Peyer's patch (tissue), 4 donors: ENCODE measurements at regions not wholly inside any gene's neighbourhood (a gene's known extent, or its start where the extent isn't known, plus 50 kb on each side); places are given as distances from the start of the nearest gene placed in this dataset.
"Not testable (repeated sequence)": the region's sequence is repeated elsewhere in the genome, so short reads cannot be mapped to it uniquely, and the experiment has no call there.

ENCODE experiments used
- DNase-seq, 3 donors: peaks; one replicate each; pipeline ENCODE4 v3.0.0-alpha.2; 2017 to 2019
- H3K27ac ChIP-seq, 4 donors: fragments of 200-600 bp; sonication (generic); one replicate each; pipeline ENCODE4 v1.5.1; 2016 to 2019
- H3K27me3 ChIP-seq, 2 donors: fragments of 200-600 bp; sonication (generic); one replicate each; pipeline ENCODE4 v1.5.1; 2019
- H3K36me3 ChIP-seq, 3 donors: fragments of 200-600 bp; sonication (generic); one replicate each; pipeline ENCODE4 v1.5.1; 2016 to 2019
- H3K4me1 ChIP-seq, 4 donors: fragments of 200-600 bp; sonication (generic); one replicate each; pipeline ENCODE4 v1.5.1; 2016 to 2019
- H3K4me3 ChIP-seq, 4 donors: fragments of 200-600 bp; sonication (generic); 1 replicate in 3 of 4; 2 replicates in 1 of 4; pipeline ENCODE4 v1.5.1; 2016 to 2019; ENCODE audit warnings: mild to moderate bottlenecking in 1 of 4
- H3K9me3 ChIP-seq, 4 donors: fragments of 200-600 bp; sonication (generic); one replicate each; pipeline ENCODE4 v1.5.1; 2016 to 2019; ENCODE audit warnings: mild to moderate bottlenecking in 1 of 4
- TF ChIP-seq, protein P1 (sequence below), 6 experiments: fragments of 450-650 bp in 4 of 6; fragments of 200-600 bp in 2 of 6; sonication (generic) in 1 of 6; IDR thresholded peaks; one replicate each; pipeline ENCODE4 v1.5.1; 2017 to 2019; ENCODE audit warnings: antibody characterized with exemption in 6 of 6, mild to moderate bottlenecking in 3 of 6, moderate library complexity in 1 of 6

DNA sequence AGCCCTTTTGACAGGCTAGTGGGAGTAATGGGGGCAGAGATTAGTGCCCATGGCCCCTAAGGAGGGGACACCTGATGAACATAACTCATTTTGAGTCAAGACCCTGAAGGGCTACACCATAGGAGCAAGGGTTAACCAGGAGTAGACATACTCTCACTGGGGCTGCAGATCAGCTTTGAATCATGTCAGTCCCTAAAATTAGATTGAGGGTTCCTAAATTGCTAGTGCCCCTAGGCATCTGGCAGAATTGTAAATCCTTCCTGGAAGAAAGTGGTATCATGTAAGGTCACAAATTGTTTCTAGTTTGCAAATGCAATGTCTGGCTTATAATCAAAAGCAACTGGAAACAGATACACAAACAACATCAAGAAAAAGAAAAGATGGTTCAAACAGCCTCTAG lies 52.1 kb upstream of the LRRC37A2 start:
- H3K27me3 ChIP-seq, H3K9me3 ChIP-seq, H3K4me3 ChIP-seq, H3K27ac ChIP-seq, H3K36me3 ChIP-seq, DNase-seq, H3K4me1 ChIP-seq: not testable (repeated sequence)

DNA sequence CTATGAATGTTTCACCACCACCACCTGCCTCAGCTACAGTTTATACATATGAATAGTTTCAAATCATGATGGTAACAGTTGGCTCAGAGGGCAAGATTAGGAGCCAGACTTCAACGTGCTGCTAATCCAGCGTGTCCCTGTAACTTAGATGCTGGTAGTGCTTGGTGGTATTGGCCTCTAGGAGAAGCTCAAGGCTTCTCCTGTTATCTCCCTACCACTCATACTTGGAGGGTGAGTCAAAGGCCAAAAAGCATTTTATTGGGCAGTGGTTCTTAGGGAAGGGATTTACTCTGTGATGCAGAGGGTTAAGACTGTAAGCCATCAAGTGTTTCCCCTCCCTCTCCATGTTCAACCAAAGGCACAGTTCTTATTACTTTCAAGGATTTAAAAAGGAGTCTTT lies 57.2 kb upstream of the LRRC37A2 start:
- H3K9me3 ChIP-seq, H3K27ac ChIP-seq, H3K4me3 ChIP-seq, H3K27me3 ChIP-seq, H3K36me3 ChIP-seq, H3K4me1 ChIP-seq, DNase-seq: not testable (repeated sequence)

DNA sequence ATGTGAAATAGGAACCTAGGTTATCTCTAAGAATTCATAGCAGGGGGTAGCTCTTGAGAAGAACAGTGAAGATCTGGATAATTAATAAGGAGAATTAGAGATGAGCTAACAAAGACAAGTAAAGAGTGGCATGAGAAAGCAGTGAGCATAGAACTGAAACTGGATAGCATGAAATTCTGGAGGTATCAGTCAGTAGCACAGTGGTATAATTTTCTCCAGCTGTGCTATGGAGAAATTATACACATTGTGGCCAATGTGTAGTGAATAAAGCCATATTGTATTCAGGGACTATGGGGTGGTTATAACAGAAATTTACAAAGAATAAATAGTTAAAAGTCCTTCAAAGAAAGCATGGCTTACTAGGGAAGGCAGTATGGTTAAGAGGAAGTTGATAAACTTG lies 57.7 kb upstream of the LRRC37A2 start:
- H3K36me3 ChIP-seq, H3K4me3 ChIP-seq: not testable (repeated sequence)

DNA sequence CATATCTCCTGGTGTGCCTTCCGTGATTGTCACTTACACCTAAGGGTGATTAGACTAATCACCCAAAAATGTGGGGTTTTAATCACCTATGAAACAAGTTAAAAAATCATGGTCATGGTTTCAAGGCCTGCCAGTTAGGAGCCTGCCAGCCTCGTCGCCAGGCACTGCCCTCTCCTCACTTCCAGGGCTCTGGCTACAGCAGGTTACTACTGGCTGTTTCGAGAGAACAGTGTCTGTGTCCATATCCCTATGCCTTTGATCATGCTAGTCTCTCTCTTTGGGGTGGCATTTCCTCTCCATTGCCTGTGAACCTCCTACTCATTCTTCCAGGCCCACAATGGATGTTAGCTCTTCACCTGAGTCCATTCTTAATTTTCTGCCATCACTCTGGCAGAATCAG lies 59.2 kb upstream of the LRRC37A2 start:
- H3K27ac ChIP-seq, H3K4me3 ChIP-seq, H3K36me3 ChIP-seq, H3K9me3 ChIP-seq, H3K4me1 ChIP-seq, DNase-seq, H3K27me3 ChIP-seq: not testable (repeated sequence)

More for the DNA sequence above, 57.7 kb upstream of the LRRC37A2 start:
- H3K27me3 ChIP-seq, H3K4me1 ChIP-seq, H3K9me3 ChIP-seq, DNase-seq, H3K27ac ChIP-seq: not testable (repeated sequence)

DNA sequence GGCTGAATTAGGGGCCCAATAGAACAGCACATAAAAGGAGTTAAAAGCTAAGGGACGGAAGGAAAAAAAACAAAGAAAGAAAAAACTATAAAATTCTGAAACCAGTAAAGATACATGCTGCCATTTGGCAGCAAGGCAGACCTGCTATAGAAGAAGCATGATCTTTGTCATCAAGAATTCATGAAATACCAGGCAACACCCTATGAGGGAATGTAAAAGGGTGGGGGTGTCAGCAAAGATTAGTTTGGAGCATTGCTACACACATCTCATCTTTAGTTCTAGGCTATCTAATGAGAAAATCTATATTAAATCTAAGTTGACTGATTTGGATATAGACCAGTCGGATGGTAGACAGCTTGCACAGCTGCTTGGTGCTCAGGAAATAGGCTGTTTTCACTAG lies 66.4 kb upstream of the LRRC37A2 start:
- not testable (repeated sequence) for H3K27ac ChIP-seq, H3K36me3 ChIP-seq, H3K4me1 ChIP-seq, H3K4me3 ChIP-seq, DNase-seq, H3K27me3 ChIP-seq, H3K9me3 ChIP-seq

DNA sequence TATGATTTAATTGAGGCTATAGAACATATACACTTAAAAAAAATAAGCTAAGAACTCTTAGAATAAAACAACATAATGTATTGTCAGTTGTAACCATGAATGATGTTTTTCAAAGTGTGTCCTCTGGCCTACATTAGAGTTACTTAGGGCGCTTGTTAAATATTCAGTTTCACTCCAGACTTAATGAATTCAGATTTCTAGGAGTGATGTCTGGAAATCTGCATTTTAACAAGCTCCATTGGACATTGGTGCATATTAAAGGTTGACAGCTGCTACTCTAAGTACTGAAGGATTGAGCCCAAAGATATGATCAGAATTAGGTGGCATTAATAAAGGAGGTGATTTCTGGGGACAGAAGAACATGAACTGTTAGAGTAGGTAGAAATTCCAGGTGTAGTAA lies 66.9 kb upstream of the LRRC37A2 start:
- not testable (repeated sequence) for H3K27me3 ChIP-seq, H3K9me3 ChIP-seq, H3K4me3 ChIP-seq, H3K27ac ChIP-seq, DNase-seq, H3K36me3 ChIP-seq, H3K4me1 ChIP-seq

DNA sequence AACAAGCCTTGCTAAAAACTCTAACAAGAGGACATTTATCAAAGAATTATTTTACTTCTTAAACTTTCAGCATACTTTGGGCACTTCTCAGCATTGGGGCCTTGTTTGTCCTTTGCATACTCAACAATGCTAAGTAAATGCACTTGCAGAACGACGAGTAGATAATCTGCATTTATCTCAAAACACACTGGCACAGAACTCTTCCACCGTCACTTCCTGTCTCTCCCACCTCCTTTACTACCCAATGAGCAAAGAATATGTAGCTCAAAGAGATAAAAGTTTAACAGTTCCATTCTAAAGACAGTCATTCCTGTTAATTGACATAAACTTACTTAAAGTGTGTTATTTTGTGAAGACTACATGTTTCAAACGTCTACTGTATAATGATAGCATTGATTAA lies 70.1 kb upstream of the LRRC37A2 start:
- DNase-seq, H3K36me3 ChIP-seq: not testable (repeated sequence)

DNA sequence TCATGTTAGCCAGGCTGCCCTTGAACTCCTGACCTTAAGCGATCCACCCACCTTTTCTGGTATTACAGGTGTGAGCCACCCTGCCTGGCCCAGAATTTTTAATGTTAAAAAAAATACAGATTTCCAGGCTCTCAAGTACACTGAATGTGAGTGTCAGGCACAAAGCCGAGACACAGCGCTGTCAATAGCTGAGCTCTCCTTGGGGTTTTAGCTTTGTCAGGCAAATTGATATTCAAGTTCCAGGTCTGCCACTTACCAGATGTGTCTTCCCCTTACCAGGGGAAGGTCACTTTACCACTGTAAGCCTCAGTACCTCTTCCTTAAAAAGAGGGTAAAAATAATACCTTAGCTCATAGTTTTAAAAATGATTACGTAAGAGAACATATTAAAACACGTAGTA lies 71.6 kb upstream of the LRRC37A2 start:
- H3K27ac ChIP-seq, H3K4me1 ChIP-seq, DNase-seq, H3K4me3 ChIP-seq, H3K27me3 ChIP-seq, H3K9me3 ChIP-seq, H3K36me3 ChIP-seq: not testable (repeated sequence)

More for the DNA sequence above, 70.1 kb upstream of the LRRC37A2 start:
- H3K27me3 ChIP-seq, H3K4me1 ChIP-seq, H3K9me3 ChIP-seq, H3K27ac ChIP-seq, H3K4me3 ChIP-seq: not testable (repeated sequence)

DNA sequence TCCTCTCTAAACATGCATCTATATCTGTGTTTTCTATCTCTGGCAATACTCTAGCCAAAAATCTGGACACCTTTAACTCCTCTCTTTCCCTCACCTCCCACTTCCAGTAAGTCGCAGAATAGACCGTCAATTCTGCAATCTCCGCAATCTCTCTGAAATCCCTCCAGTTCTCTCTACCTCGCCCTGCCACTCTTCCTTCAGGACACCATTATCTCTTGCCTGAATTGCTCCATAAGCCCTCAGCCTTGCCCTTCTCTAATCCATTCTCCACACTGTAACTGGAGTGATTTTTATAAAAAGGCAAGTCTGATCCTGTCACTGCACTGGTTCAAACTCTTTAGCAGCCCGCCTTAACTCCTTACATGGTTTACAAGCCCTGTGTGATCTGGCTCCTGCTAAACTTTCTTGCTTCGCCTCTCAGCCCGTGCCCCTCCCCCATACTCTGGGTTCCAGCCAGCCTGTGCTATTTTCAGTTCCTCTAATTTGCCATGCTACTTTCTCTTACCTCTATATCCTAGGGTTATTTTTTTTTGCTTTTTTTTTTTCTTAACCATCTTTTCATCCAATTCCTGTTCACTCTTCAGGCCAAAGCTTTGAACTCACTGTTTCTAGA lies 73.0 kb upstream of the ARL17B start:
- DNase-seq, H3K4me3 ChIP-seq, H3K9me3 ChIP-seq, H3K27me3 ChIP-seq, H3K27ac ChIP-seq, H3K4me1 ChIP-seq, H3K36me3 ChIP-seq: not testable (repeated sequence)

DNA sequence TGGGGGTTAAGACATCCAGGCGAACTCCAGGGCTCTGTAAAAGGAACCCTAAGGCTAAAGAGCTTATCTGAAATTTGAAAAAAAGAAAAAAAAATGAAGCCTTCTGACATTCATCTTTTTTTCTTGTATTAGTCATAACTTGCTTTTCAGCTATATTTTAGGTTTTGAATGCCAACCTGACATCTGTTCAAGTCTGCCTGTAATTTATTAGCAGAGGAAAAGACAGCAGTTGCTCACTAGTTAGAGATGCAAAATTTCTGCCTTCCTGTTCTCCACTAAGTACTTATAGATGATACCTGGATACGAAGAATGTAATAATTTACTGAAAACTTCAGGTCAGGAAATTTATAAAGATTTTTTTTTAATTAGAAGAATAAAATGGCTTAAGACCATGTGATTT lies 68.7 kb upstream of the ARL17B start:
- H3K9me3 ChIP-seq, H3K27ac ChIP-seq, H3K36me3 ChIP-seq, H3K4me1 ChIP-seq, H3K27me3 ChIP-seq, H3K4me3 ChIP-seq, DNase-seq: not testable (repeated sequence)

DNA sequence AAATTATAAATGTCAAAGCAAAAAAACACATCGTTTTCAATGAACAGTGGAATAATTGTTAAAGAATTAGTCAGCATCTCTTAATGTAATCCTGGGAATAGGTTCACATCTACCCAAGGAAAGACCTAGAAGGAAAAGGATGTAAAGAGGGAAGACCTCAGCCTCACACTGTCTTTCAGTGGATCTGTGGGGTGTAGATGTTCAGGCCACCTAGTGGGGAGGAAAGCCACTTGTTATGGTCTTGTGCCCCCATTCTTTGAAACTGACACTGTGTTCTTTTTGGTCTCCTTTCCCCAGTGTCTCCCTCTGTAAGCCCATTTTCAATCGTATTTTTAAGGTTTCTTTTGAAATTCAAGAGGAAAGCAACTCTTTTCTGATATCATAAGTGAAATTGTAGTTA lies 68.1 kb upstream of the ARL17B start:
- H3K4me1 ChIP-seq, H3K4me3 ChIP-seq, H3K36me3 ChIP-seq, H3K9me3 ChIP-seq, DNase-seq, H3K27ac ChIP-seq, H3K27me3 ChIP-seq: not testable (repeated sequence)

DNA sequence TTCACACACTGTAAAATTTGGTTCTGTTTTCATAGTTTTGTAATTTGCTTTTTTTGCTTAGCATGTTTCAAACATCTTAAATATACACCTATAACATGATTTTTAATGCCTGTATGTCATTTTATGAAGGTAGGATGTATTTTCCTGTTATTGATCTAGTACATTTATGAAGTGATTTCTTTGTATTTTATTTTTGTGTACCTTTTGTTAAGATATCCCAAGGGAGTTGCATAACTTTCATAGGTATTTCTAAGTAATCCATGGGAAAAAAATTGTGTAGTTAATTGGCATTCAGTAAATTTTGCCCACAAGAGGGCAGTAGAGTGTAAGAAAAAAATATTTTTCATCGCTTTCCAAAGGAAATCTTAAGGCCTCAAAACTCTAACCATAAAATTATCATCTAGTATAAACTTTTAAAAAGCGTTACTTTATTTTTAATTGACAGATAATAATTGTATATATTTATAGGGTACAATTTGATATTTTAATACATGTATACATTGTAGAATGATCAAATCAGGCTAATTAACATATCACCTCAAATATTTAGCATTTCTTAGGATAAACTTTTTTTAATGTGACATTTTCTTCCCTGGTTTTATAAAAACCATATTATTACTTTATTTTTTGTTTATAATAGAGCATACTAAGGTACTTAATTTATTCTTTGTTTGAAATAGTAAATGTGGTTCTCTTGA lies 62.8 kb upstream of the ARL17B start:
- not testable (repeated sequence) for H3K4me1 ChIP-seq, H3K9me3 ChIP-seq, H3K27ac ChIP-seq, DNase-seq, H3K27me3 ChIP-seq, H3K4me3 ChIP-seq, H3K36me3 ChIP-seq
- TF ChIP-seq, protein P1, sequence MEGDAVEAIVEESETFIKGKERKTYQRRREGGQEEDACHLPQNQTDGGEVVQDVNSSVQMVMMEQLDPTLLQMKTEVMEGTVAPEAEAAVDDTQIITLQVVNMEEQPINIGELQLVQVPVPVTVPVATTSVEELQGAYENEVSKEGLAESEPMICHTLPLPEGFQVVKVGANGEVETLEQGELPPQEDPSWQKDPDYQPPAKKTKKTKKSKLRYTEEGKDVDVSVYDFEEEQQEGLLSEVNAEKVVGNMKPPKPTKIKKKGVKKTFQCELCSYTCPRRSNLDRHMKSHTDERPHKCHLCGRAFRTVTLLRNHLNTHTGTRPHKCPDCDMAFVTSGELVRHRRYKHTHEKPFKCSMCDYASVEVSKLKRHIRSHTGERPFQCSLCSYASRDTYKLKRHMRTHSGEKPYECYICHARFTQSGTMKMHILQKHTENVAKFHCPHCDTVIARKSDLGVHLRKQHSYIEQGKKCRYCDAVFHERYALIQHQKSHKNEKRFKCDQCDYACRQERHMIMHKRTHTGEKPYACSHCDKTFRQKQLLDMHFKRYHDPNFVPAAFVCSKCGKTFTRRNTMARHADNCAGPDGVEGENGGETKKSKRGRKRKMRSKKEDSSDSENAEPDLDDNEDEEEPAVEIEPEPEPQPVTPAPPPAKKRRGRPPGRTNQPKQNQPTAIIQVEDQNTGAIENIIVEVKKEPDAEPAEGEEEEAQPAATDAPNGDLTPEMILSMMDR (IDR thresholded peaks at IDR 0.05), result peak in 1 of 6 experiments; percentile 14

DNA sequence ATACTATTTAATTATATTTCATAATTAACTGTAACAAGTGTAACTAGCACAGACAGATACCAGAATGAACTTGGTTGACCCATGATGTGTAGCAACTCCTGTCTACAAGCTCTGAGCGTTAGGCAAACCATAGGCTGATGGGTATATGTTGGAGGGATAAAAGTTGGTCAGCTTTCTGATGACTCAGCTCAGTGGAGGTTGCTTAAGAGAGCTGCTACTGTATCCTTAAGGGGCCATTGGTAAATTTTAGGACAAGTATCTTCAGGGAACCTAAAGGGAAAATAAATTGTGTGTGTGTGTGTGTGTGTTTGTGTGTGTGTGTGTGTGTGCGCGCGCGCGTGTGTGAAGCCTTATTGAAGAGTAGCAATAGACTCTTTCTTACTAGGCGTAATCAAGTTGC lies 56.3 kb upstream of the ARL17B start:
- H3K27me3 ChIP-seq, DNase-seq, H3K36me3 ChIP-seq, H3K4me1 ChIP-seq, H3K27ac ChIP-seq, H3K9me3 ChIP-seq, H3K4me3 ChIP-seq: not testable (repeated sequence)

DNA sequence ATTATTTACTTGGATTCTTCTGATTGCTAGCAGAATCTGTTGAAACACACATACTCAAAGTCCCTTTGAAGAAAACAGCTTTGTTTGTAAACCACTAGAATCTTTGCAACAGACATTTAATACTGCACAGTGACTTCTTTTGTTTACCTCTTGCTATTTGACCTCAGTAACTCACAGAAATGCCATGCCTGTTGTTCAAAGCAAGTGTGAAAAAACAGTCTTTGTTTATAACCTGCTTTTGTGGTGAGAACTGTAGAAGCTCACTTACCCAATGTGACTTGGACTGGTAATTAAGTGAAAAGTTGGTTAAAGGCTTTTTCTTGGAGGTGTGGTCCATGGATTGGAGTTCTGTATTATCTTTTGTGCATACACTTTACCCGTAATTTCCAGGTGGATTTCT lies 55.7 kb upstream of the ARL17B start:
- H3K4me1 ChIP-seq, result not testable (repeated sequence)

DNA sequence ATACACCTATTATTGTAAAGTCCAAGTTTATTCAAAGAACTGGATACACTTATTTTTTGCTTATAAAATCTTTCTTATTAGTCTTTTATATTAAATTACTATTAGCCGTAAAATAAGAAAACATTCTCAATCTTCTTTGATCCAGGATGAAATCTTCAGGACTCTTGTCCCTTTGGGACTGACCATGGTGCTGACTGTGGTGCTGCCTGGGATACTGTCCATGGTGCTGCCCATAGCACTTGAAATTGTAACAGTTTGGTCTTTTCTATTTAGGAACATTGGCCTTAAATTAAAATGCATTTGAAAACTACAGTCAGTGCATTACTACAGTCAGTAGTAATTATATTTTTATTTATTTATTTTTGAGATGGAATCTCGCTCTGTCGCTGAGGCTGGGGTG lies 53.0 kb upstream of the ARL17B start:
- not testable (repeated sequence) for H3K9me3 ChIP-seq, DNase-seq, H3K4me1 ChIP-seq, H3K27ac ChIP-seq, H3K36me3 ChIP-seq, H3K27me3 ChIP-seq, H3K4me3 ChIP-seq

More for the DNA sequence above, 55.7 kb upstream of the ARL17B start:
- H3K4me3 ChIP-seq, H3K9me3 ChIP-seq, H3K27me3 ChIP-seq, H3K36me3 ChIP-seq, DNase-seq, H3K27ac ChIP-seq: not testable (repeated sequence)
